SKM-1 treated with dmso at 0.1 percent for 144 hours (cell line): ENCODE measurements at regions not wholly inside any gene's neighbourhood (a gene's known extent, or its start where the extent isn't known, plus 50 kb on each side); places are given as distances from the start of the nearest gene placed in this dataset.

ENCODE experiments used
- DNase-seq: peaks from one replicate; lab custom pipeline; 2025; ENCODE audit not compliant: unreplicated experiment; lab: John Stamatoyannopoulos, UW

DNA sequence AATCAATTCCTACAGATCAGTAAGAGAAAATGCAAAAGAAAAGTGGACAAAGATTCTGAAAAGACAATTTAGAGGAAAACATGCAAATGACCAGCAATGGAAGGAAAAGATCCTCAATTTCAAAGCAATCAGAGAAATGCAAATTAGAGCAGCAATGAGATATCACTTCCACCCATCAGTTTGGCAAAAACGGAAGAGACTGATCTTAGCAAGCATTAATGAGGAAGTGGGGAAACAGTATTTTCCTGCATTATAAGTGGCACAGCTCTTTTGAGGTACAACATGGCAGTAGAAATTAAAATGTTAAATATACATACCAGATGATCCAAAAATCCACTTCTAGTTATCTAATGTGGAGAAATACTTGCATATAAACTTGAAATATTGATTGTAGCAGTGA lies 69.1 kb upstream of the SLC7A1 start:
- DNase-seq, result peak; percentile 68

DNA sequence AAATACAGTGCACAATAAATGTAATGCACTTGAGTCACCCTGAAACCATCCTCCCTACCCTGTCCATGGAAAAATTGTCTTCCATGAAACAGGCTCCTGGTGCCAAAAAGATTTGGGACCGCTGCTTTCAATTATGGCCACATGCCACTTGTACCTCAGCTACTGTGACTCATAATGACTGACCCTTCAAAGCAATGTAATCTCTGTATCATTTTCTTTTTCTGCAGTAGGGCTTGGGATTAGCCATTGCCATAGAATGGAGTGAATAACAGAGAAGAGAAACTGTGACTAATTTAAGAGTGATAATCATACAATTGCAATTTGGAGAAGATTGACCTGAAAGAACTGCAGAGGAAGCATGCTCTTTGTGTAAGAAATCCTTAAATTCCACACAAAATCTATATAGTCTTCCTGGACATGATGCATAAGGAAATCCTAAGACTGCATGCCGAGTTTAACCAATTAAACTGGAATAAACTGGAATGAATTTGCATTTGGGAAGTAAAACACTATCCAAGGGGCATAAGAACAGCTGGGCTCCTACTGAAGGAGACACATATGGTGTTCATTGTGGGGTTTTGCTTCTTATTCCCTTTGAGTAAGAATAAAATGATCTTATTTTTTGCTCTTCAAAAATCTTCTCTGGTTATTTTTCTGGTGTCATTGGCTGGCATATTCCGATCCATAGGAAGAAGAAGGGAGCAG lies 59.5 kb upstream of the SLC7A1 start:
- DNase-seq, result no peak

DNA sequence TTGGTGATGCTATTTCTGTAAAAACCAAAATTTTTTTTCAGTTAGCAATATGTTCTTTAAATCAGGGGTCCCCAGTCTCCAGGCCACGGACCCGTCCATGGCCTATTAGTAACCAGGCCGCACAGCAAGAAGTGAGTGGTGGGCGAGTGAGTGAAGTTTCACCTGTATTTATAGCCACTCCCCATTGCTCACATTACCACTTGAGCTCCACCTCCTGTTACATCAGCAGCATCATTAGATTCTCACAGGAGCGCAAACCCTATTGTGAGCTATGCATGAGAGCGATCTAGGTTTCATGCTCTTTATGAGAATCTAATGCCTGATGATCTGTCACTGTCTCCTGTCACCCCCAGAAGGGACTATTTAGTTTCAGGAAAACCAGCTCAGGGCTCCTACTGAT lies 58.9 kb upstream of the SLC7A1 start:
- no peak for DNase-seq

DNA sequence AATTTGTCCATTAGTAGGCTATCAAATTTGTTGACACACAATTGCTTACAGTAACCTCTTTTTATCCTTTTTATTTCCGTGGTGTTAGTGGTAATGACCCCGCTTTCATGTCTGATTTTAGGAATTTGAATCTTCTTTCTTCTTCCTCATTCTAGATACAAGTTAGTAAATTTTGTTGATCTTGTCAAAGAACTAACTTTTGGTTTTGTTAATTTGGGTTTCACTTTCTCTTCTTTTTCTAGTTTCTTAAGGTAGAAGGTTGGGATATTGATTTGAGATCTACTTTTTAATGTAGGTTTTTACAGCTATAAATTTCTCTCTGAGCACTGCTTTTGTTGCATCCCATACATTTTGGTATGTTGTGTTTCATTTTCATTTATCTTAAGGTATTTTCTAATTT lies 53.3 kb upstream of the SLC7A1 start:
- DNase-seq, result no peak
